MCF 10A (cell line): ENCODE measurements at regions not wholly inside any gene's neighbourhood (a gene's known extent, or its start where the extent isn't known, plus 50 kb on each side); places are given as distances from the start of the nearest gene placed in this dataset.

ENCODE experiments used
- BruUV-seq: library from RNA; stranded (reverse); fragments of 400-500 nt; replicated peaks from 2 replicates; lab custom pipeline; 2021; lab: Mats Ljungman, UMichigan
- CTCF ChIA-PET: fragments of 300-600 bp; sonication (Branson Sonifier 250); formaldehyde crosslinking; extraction: SDS; loops from one replicate; lab custom pipeline; 2021; ENCODE audit warnings: antibody characterized with exemption, inconsistent platforms; lab: Yijun Ruan, JAX
- POLR2A ChIA-PET: fragments of 300-600, 350-650 bp; sonication (Branson Sonifier 250); formaldehyde crosslinking; extraction: SDS; loops from one replicate; lab custom pipeline; 2020; ENCODE audit warnings: antibody characterized with exemption, inconsistent platforms; lab: Yijun Ruan, JAX
- DNase-seq: peaks from one replicate; pipeline ENCODE4 v3.0.0-alpha.2; 2018; ENCODE audit not compliant: unreplicated experiment
- H3K27ac Mint-ChIP-seq: one replicate; pipeline ENCODE4 v1.8.0; 2022; ENCODE audit warnings: mild to moderate bottlenecking, low read depth, mixed read lengths; ENCODE audit not compliant: unreplicated experiment
- H3K27me3 Mint-ChIP-seq: one replicate; pipeline ENCODE4 v1.8.0; 2022; ENCODE audit warnings: mixed read lengths; ENCODE audit not compliant: insufficient read depth, unreplicated experiment
- H3K36me3 Mint-ChIP-seq: one replicate; pipeline ENCODE4 v1.8.0; 2022; ENCODE audit warnings: mild to moderate bottlenecking, moderate library complexity, mixed read lengths; ENCODE audit not compliant: insufficient read depth, unreplicated experiment
- H3K4me1 Mint-ChIP-seq: one replicate; pipeline ENCODE4 v1.8.0; 2022; ENCODE audit warnings: mixed read lengths; ENCODE audit not compliant: insufficient read depth, unreplicated experiment
- H3K4me3 Mint-ChIP-seq: one replicate; pipeline ENCODE4 v1.8.0; 2022; ENCODE audit warnings: mild to moderate bottlenecking, moderate library complexity, mixed read lengths; ENCODE audit not compliant: unreplicated experiment
- H3K9me3 Mint-ChIP-seq: one replicate; pipeline ENCODE4 v1.8.0; 2022; ENCODE audit warnings: mixed read lengths; ENCODE audit not compliant: unreplicated experiment
- CTCF ChIP-seq: fragments of 200-600 bp; IDR thresholded peaks from one replicate; pipeline ENCODE4 v1.8.0; 2022; ENCODE audit warnings: antibody characterized with exemption, mild to moderate bottlenecking; ENCODE audit not compliant: unreplicated experiment
- intact Hi-C: fragments of 100-400 bp; cut with micrococcal nuclease; formaldehyde crosslinking; loops from 2 replicates; pipeline ENCODE4 v1.14.1; 2022

- Mint-ChIP-seq H3K27ac (no peak overlapping the region), H3K9me3 (no peaks in the 10 kb centered on the region), H3K4me3 (no peak overlapping the region), H3K27me3 (peaks cover 85% of the 10 kb centered on the region), H3K36me3 (no peaks in the 10 kb centered on the region), H3K4me1 (no peaks in the 10 kb centered on the region)
- ChIA-PET CTCF (interaction anchor here (0.5 to 1.6 kb wide), 3 partner anchors 151 to 360 kb away, joined by 3 to 4 read pairs (median 3); no protein-coding TSS in a partner anchor), POLR2A (interaction anchor here (0.6 to 1.2 kb wide), 3 partner anchors 10 to 408 kb away, joined by 3 to 4 read pairs (median 3); no protein-coding TSS in a partner anchor)
- no TSS peak for BruUV-seq
- DNase-seq = peak; percentile 27
- no peak for TF ChIP-seq CTCF
- intact Hi-C loops = no loop called here
These were observed 166.9 kb upstream of the FOXD3 start for GRCh38 chr1:63155437-63155836.

GRCh38 chr1:63157085-63157484 is 165.3 kb upstream of the FOXD3 start:
- DNase-seq = no peak
- intact Hi-C loops = no loop called here
- no peaks in the 10 kb centered on the region for H3K9me3 Mint-ChIP-seq
- TF ChIP-seq CTCF = no peak
- no peak overlapping the region for H3K27ac Mint-ChIP-seq
- H3K36me3 Mint-ChIP-seq = no peaks in the 10 kb centered on the region
- H3K4me1 Mint-ChIP-seq = no peaks in the 10 kb centered on the region
- POLR2A ChIA-PET = no interaction called here
- H3K4me3 Mint-ChIP-seq = no peak overlapping the region
- no TSS peak for BruUV-seq
- CTCF ChIA-PET = interaction anchor here (1.8 kb wide), 1 partner anchor 8 kb away, joined by 4 read pairs; no protein-coding TSS in a partner anchor
- H3K27me3 Mint-ChIP-seq = peaks cover 85% of the 10 kb centered on the region

- Mint-ChIP-seq H3K9me3 (no peaks in the 10 kb centered on the region), H3K27ac (no peak overlapping the region), H3K4me3 (no peak overlapping the region), H3K4me1 (no peaks in the 10 kb centered on the region), H3K27me3 (peaks cover 73% of the 10 kb centered on the region), H3K36me3 (no peaks in the 10 kb centered on the region)
- ChIA-PET CTCF (no interaction called here), POLR2A (no interaction called here)
- TF ChIP-seq CTCF = no peak
- DNase-seq = no peak
- no TSS peak for BruUV-seq
- intact Hi-C loops = no loop called here
These were observed 153.3 kb upstream of the FOXD3 start for GRCh38 chr1:63169057-63169456.

GRCh38 chr1:63173161-63173560 is 149.2 kb upstream of the FOXD3 start:
- H3K4me1 Mint-ChIP-seq = no peaks in the 10 kb centered on the region
- TF ChIP-seq CTCF = no peak
- intact Hi-C loops = no loop called here
- H3K27ac Mint-ChIP-seq = no peak overlapping the region
- POLR2A ChIA-PET = interaction anchor here (0.7 kb wide), 1 partner anchor 106 kb away, joined by 3 read pairs; no protein-coding TSS in a partner anchor
- H3K4me3 Mint-ChIP-seq = no peak overlapping the region
- DNase-seq = no peak
- peaks cover 60% of the 10 kb centered on the region for H3K27me3 Mint-ChIP-seq
- no peaks in the 10 kb centered on the region for H3K9me3 Mint-ChIP-seq
- H3K36me3 Mint-ChIP-seq = no peaks in the 10 kb centered on the region
- no TSS peak for BruUV-seq
- CTCF ChIA-PET = no interaction called here
